ENCODE measurements at regions not wholly inside any gene's neighbourhood (a gene's known extent, or its start where the extent isn't known, plus 50 kb on each side); places are given as distances from the start of the nearest gene placed in this dataset.

- TF ChIP-seq CTCF (IDR thresholded peaks at IDR 0.05), result no peak
- no peak for TF ChIP-seq POLR2A (IDR thresholded peaks at IDR 0.05)
Measured at GRCh38 chr2:116580209-116580608, 1234.3 kb upstream of the DDX18 start.

All from body of pancreas (tissue), 4 donors.